ENCODE measurements at regions not wholly inside any gene's neighbourhood (a gene's known extent, or its start where the extent isn't known, plus 50 kb on each side); places are given as distances from the start of the nearest gene placed in this dataset.

GRCh38 chr2:187971893-187972292, 319.8 kb upstream of the GULP1 start:
- TF ChIP-seq, protein P1, sequence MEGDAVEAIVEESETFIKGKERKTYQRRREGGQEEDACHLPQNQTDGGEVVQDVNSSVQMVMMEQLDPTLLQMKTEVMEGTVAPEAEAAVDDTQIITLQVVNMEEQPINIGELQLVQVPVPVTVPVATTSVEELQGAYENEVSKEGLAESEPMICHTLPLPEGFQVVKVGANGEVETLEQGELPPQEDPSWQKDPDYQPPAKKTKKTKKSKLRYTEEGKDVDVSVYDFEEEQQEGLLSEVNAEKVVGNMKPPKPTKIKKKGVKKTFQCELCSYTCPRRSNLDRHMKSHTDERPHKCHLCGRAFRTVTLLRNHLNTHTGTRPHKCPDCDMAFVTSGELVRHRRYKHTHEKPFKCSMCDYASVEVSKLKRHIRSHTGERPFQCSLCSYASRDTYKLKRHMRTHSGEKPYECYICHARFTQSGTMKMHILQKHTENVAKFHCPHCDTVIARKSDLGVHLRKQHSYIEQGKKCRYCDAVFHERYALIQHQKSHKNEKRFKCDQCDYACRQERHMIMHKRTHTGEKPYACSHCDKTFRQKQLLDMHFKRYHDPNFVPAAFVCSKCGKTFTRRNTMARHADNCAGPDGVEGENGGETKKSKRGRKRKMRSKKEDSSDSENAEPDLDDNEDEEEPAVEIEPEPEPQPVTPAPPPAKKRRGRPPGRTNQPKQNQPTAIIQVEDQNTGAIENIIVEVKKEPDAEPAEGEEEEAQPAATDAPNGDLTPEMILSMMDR (IDR thresholded peaks at IDR 0.05) = no peak
- TF ChIP-seq POLR2A (IDR thresholded peaks at IDR 0.05) = no peak

Data from stomach (tissue), 4 donors.